GM20431 (cell line): ENCODE measurements at regions not wholly inside any gene's neighbourhood (a gene's known extent, or its start where the extent isn't known, plus 50 kb on each side); places are given as distances from the start of the nearest gene placed in this dataset.
"Not testable (repeated sequence)": the region's sequence is repeated elsewhere in the genome, so short reads cannot be mapped to it uniquely, and the experiment has no call there.

Experiments
- in situ Hi-C: fragments of 300-500 bp; cut with MseI, MboI; formaldehyde crosslinking; loops from one replicate; pipeline ENCODE4 v1.15.0; 2020; ENCODE audit warnings: low sequenced_read_pairs; ENCODE audit not compliant: unreplicated experiment

GRCh38 chr20:52056203-52057062, 135.1 kb downstream of the ZFP64 start:
- in situ Hi-C loops: no loop called here

GRCh38 chr20:52054123-52054522, 137.5 kb downstream of the ZFP64 start:
- in situ Hi-C loops: no loop called here

DNA sequence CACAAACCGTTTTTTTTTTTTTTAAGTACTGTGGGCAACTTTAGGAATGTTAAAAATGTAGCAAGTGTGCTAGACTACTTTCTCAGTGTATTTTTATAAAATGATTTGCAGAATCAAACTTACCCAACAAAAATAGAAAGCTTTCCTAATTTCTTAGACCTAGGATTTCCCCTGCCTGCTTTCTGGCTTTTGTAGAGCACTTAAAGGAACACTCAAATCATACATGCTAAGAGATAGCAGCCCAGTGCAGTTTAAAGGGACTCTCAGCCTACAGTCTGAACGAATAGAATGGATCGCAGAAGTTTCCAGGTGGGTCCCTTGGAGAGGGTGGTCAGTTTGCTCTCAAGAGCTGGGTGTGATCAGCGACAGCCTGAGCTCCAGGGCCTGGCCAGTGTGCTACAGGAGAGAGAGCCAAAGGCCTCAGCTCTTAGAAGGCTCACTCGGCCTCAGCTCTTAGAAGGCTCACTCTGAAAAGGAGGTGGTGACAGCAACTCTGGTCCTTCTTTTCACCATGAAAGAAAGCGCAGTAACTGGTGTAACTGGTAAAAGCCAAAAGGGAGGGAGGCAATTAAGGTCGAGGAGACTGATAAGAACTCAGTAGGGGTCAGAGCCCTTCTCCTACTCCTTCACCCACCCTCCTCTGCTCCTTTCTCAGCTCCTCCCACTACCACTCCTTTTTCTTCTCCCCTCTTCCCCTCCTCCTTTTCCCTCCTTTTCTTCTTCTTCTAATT, 142.4 kb downstream of the ZFP64 start:
- in situ Hi-C loops: no loop called here

DNA sequence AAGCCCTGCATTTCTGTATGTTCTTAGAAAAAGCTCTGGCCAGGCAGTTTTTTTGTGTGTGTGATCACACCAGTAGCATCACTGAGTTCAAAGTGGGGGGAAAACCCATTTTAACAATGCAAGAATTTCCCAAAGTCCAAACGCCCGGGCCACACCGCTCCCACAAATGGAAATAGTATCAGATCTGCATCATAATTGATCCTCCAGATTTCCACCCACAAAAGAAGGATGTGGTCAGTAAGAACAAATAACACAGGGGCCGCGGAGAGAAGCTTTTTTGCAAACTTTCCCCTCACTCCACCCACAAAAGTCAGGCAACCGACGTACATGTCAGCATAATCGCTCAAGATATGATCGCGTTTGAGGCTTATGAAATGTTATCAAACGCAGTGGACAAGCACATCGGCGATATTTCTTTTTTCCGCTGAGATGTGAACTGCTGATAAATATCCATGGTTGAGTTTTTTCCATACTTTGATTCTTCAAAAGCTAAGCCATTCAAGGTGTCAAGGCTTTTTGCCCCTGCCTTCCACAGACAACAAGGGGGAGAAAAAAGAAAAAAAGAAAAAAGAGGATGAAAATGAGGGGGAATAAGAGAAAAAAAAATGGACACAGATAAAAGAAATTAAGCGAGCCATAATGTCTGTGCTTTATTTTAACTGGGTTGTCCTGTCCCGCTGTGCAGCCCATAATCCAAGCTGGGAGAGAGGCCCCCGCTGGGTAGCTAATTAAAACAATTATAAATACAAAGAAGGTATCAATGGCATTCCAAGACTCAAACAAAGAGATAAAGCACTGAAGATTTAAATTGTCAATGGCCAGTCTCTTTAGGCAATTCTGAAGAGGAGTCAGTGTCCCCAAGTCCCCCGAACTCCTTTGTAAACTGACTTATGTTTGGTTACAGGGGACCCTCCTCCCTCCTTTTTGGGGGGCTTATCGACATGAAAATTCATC, 143.5 kb downstream of the ZFP64 start:
- in situ Hi-C loops: no loop called here

DNA sequence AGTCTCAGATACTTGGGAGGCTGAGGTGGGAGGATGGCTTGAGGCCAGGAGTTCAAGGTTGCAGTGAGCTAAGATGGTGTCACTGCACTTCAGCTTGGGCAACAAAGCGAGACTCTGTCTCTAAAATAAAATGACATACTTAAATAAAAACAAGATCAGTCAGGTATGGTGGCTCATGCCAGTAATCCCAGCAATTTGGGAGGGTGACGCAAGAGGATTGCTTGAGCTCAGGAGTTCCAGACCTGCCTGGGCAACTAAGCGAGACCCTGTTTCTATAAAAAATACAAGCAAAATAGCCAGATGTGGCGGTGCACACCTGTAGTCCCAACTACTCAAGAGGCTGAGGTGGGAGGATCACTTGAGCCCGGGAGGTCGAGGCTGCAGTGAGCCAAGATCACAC, 149.6 kb downstream of the ZFP64 start:
- in situ Hi-C loops: no loop called here

GRCh38 chr20:52039790-52040189, 151.8 kb downstream of the ZFP64 start:
- in situ Hi-C loops: no loop called here

DNA sequence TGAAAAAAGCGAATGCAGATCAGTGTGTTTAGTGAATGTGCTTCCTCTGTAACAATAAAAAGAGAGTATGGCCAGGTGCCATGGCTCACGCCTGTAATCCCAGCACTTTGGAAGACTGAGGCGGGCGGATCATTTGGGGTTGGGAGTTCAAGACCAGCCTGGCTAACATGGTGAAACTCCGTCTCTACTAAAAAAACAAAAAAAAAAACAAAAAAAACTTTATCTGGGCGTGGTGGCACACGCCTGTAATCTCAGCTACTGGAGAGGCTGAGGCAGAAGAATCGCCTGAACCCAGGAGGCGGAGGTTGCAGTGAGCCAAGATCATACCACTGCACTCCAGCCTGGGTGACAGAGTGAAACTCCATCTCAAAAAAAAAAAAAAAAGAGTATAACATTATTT, 152.9 kb downstream of the ZFP64 start:
- in situ Hi-C loops: not testable (repeated sequence)

- in situ Hi-C loops: no loop called here
These were observed 154.2 kb downstream of the ZFP64 start for GRCh38 chr20:52037370-52037769.

DNA sequence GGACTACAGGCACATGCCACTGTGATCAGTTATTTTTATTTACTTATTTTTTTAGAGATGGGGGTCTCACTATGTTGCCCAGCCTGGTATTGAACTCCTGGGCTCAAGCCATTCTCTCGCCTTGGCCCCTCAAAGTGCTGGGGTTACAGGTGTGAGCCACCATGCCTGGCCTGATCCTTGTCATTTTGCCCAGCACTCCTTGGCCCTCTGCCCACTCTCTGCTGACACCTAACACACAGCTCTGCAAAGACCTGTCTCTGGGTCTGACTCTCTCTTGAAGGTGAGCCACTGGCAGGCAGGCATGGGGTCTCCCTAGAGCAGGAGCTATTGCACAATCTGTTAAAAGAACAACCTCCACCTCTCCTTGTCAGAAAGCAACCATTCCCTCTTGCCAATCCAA, 155.6 kb downstream of the ZFP64 start:
- in situ Hi-C loops: no loop called here

GRCh38 chr20:52035498-52035897, 156.1 kb downstream of the ZFP64 start:
- in situ Hi-C loops: no loop called here

DNA sequence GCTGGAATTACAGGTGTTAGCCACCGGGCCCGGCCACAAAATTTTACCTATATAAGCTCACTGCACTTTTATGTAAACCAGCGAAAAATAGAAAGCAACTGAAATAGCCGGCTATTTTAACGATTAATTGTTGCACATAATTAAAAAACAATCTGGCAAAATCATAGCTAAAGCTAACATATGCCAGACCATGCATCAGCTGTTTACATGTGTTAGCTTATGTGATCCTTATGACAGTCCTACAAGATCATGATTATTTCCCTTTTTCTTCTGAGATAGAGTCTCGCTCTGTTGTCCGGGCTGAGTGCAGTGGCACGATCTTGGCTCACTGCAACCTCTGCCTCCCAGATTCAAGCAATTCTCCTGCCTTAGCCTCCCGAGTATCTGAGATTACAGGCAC, 157.0 kb downstream of the ZFP64 start:
- in situ Hi-C loops: no loop called here

- in situ Hi-C loops: no loop called here
These were observed 158.3 kb downstream of the ZFP64 start for GRCh38 chr20:52033313-52033712.

GRCh38 chr20:52032304-52032683, 159.3 kb downstream of the ZFP64 start:
- in situ Hi-C loops: not testable (repeated sequence)

GRCh38 chr20:52031563-52032303, 159.8 kb downstream of the ZFP64 start:
- in situ Hi-C loops: no loop called here

GRCh38 chr20:52031206-52031562, 160.4 kb downstream of the ZFP64 start:
- in situ Hi-C loops: no loop called here

DNA sequence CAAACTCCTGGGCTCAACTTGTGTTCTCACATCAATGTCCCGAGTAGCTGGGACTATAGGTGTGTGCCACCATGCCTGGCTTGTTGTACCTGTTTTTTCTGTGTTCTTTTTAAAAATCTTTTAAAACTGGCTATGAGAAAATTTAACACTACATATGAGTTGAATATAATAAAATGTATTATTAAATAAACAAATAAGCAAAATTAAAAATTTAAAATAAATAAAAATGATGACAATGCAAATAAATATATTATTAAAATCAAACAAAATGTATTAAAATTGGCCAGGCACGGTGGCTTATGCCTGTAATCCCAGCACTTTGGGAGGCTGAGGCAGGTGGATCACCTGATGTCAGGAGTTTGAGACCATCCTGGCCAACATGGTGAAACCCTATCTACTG, 162.4 kb downstream of the ZFP64 start:
- in situ Hi-C loops: not testable (repeated sequence)

- in situ Hi-C loops: no loop called here
These were observed 165.6 kb downstream of the ZFP64 start for GRCh38 chr20:52025938-52026337.

DNA sequence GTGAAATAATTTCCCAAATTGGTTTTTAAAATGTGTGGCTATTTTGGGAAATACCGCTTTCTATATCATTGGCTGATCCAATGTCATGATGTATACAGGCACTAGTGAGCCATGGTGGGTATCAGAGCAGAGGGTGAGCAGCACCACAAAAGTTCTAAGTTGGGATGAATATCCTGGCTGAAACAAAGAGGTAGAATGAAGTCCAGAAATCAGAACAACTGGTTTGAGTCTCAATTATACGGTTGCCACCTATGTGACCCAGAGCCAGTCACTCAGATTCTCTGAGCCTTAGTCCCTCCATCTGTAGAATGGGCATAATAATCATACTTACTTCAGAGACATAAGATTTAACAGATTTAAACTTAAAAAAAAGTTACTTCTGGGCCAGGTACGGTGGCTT, 172.3 kb downstream of the ZFP64 start:
- in situ Hi-C loops: no loop called here

DNA sequence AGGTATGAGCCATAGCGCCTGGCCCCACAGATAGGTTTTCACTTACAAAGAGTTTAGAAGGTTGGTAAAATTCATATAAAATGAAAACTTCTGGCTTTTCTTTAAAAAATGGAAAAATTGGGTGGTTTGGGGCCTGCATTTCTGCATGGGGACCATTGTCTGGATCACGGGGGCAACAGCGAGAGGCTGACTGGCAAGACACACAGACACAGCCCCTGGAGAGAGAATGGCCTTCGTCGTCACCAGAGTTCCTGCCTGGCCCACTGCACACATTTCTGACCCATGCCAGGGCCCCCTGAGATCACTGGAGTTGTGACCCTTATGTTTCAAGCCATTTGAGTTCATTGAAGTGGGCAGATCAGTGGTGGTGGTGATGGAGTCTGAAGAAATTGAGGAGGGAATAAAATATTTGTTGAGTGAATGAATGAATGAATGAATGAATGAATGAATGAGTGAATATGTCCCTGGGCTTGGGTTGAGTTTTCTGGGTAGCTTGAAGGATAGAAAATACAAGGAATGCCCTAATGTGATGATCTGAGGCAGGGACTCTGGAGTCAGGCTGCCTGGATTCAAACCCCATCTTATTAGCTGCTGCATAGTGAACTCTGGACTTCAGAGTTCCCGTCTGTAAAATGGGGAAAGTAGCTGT, 173.8 kb downstream of the ZFP64 start:
- in situ Hi-C loops: no loop called here
